GM21367 (cell line): ENCODE measurements at regions not wholly inside any gene's neighbourhood (a gene's known extent, or its start where the extent isn't known, plus 50 kb on each side); places are given as distances from the start of the nearest gene placed in this dataset.
"Not testable (repeated sequence)": the region's sequence is repeated elsewhere in the genome, so short reads cannot be mapped to it uniquely, and the experiment has no call there.

ENCODE experiments used
- ATAC-seq: cut with Tn5 transposase; IDR thresholded peaks from one replicate; pipeline ENCODE4 v1.9.1; 2021; ENCODE audit not compliant: unreplicated experiment

- ATAC-seq: no peak
Observed at GRCh38 chr5:158521995-158522394, 577.7 kb downstream of the EBF1 start.

GRCh38 chr5:158519433-158520021, 580.2 kb downstream of the EBF1 start:
- no peak for ATAC-seq

- ATAC-seq: no peak
Observed at GRCh38 chr5:158516521-158516920, 583.2 kb downstream of the EBF1 start.

- ATAC-seq: no peak
Observed at GRCh38 chr5:158514986-158515359, 584.7 kb downstream of the EBF1 start.

- no peak for ATAC-seq
Observed at GRCh38 chr5:158514319-158514985, 585.3 kb downstream of the EBF1 start.

- ATAC-seq: no peak
Observed at GRCh38 chr5:158513490-158514318, 586.0 kb downstream of the EBF1 start.

GRCh38 chr5:158511454-158511853, 588.3 kb downstream of the EBF1 start:
- ATAC-seq: peak; percentile 92

- no peak for ATAC-seq
Observed at GRCh38 chr5:158510479-158510878, 589.2 kb downstream of the EBF1 start.

- no peak for ATAC-seq
Observed at GRCh38 chr5:158506648-158507047, 593.1 kb downstream of the EBF1 start.

GRCh38 chr5:158502686-158503085, 597.0 kb downstream of the EBF1 start:
- no peak for ATAC-seq

GRCh38 chr5:158499892-158500418, 599.8 kb downstream of the EBF1 start:
- no peak for ATAC-seq

- ATAC-seq: no peak
Observed at GRCh38 chr5:158499075-158499891, 600.4 kb downstream of the EBF1 start.

GRCh38 chr5:158496624-158497023, 603.1 kb downstream of the EBF1 start:
- no peak for ATAC-seq

GRCh38 chr5:158494541-158494940, 605.2 kb downstream of the EBF1 start:
- no peak for ATAC-seq

- not testable (repeated sequence) for ATAC-seq
Observed at GRCh38 chr5:158494044-158494443, 605.7 kb downstream of the EBF1 start.

- no peak for ATAC-seq
Observed at GRCh38 chr5:158492841-158493242, 606.9 kb downstream of the EBF1 start.

GRCh38 chr5:158492136-158492535, 607.6 kb downstream of the EBF1 start:
- no peak for ATAC-seq

GRCh38 chr5:158487664-158488063, 612.1 kb downstream of the EBF1 start:
- no peak for ATAC-seq

GRCh38 chr5:158487156-158487555, 612.6 kb downstream of the EBF1 start:
- ATAC-seq: no peak

- ATAC-seq: no peak
Observed at GRCh38 chr5:158486566-158486965, 613.1 kb downstream of the EBF1 start.

- ATAC-seq: no peak
Observed at GRCh38 chr5:158485604-158486081, 614.1 kb downstream of the EBF1 start.
